PC-9 (cell line): ENCODE measurements at regions not wholly inside any gene's neighbourhood (a gene's known extent, or its start where the extent isn't known, plus 50 kb on each side); places are given as distances from the start of the nearest gene placed in this dataset.

Source experiments
- BruUV-seq: library from RNA; stranded (reverse); fragments of 400-500 nt; replicated peaks from 2 replicates; lab custom pipeline; 2021; lab: Mats Ljungman, UMichigan
- CTCF ChIA-PET: fragments of 300-600 bp; sonication (Branson Sonifier 250); formaldehyde crosslinking; loops from one replicate; lab custom pipeline; 2022; ENCODE audit warnings: antibody characterized with exemption; lab: Charles Lee
- POLR2A ChIA-PET: fragments of 300-600 bp; sonication (Branson Sonifier 250); formaldehyde crosslinking; loops from one replicate; lab custom pipeline; 2022; ENCODE audit warnings: antibody characterized with exemption; ENCODE audit not compliant: unreplicated experiment; lab: Charles Lee
- DNase-seq, 2 experiments: peaks; one replicate each; pipeline versions ENCODE4 v3.0.0 to v3.0.0-alpha.2; 2015 to 2022; ENCODE audit warnings: mixed read lengths in 1 of 2
- H2AFZ ChIP-seq: fragments of 200-600 bp; sonication (generic); 2 replicates; pipeline ENCODE4 v1.8.1; 2017; ENCODE audit warnings: antibody characterized with exemption
- H3F3A ChIP-seq: fragments of 200-600 bp; sonication (generic); 2 replicates; pipeline ENCODE4 v1.8.1; 2017; ENCODE audit warnings: antibody characterized with exemption, mild to moderate bottlenecking, low read depth; ENCODE audit not compliant: insufficient read depth
- H3K27ac ChIP-seq: fragments of 200-600 bp; sonication (generic); 2 replicates; pipeline ENCODE4 v1.6.1; 2016; ENCODE audit warnings: mixed run types
- H3K27me3 ChIP-seq: fragments of 200-600 bp; sonication (generic); 2 replicates; pipeline ENCODE4 v1.6.1; 2016; ENCODE audit warnings: low read depth, mixed run types; ENCODE audit not compliant: insufficient read depth
- H3K36me3 ChIP-seq: fragments of 200-600 bp; sonication (generic); 2 replicates; pipeline ENCODE4 v1.6.1; 2016; ENCODE audit warnings: low read depth, mixed run types
- H3K4me1 ChIP-seq: fragments of 200-600 bp; sonication (generic); replicated peaks from 2 replicates; pipeline ENCODE4 v1.6.1; 2016; ENCODE audit warnings: mixed run types; ENCODE audit not compliant: insufficient read depth
- H3K4me2 ChIP-seq: fragments of 200-600 bp; sonication (generic); 2 replicates; pipeline ENCODE4 v1.6.1; 2017; ENCODE audit warnings: mixed run types
- H3K4me3 ChIP-seq: fragments of 200-600 bp; sonication (generic); 2 replicates; pipeline ENCODE4 v1.6.1; 2016; ENCODE audit warnings: mixed run types
- H3K79me2 ChIP-seq: fragments of 200-600 bp; sonication (generic); 2 replicates; pipeline ENCODE4 v1.6.1; 2017; ENCODE audit warnings: low read depth, mixed run types
- H3K9me2 ChIP-seq: fragments of 200-600 bp; sonication (generic); 2 replicates; pipeline ENCODE4 v1.8.1; 2017; ENCODE audit warnings: mild to moderate bottlenecking; ENCODE audit not compliant: insufficient read depth
- H3K9me3 ChIP-seq: fragments of 200-600 bp; sonication (generic); 2 replicates; pipeline ENCODE4 v1.8.1; 2016; ENCODE audit warnings: low read depth; ENCODE audit not compliant: insufficient read depth
- H4K20me1 ChIP-seq: fragments of 200-600 bp; sonication (generic); 2 replicates; pipeline ENCODE4 v1.8.1; 2017; ENCODE audit not compliant: insufficient read depth
- CTCF ChIP-seq: fragments of 200-600 bp; sonication (generic); conservative IDR thresholded peaks from 2 replicates; pipeline ENCODE4 v1.6.1; 2017; ENCODE audit warnings: mixed run types, antibody characterized with exemption, mild to moderate bottlenecking, moderate library complexity
- EZH2 ChIP-seq: fragments of 200-600 bp; sonication (generic); IDR thresholded peaks from 2 replicates; pipeline ENCODE4 v1.8.0; 2017; ENCODE audit warnings: antibody characterized with exemption, low read depth
- intact Hi-C: fragments of 100-400 bp; cut with micrococcal nuclease; formaldehyde crosslinking; loops from one replicate; pipeline ENCODE4 v1.10.0; 2022; ENCODE audit not compliant: unreplicated experiment

GRCh38 chr1:17488995-17489767 is 49.7 kb upstream of the RCC2 start:
- no peak overlapping the region for H3K4me2 ChIP-seq
- no peaks in the 10 kb centered on the region for H4K20me1 ChIP-seq
- peaks cover 5% of the 10 kb centered on the region; the same call in 1 of the 2 replicates for H3F3A ChIP-seq
- ChIA-PET CTCF (interaction anchor here (0.9 kb wide), 1 partner anchor 13 kb away, joined by 5 read pairs; no protein-coding TSS in a partner anchor), POLR2A (no interaction called here)
- no peak for DNase-seq
- H2AFZ ChIP-seq: no peak overlapping the region
- no peaks in the 10 kb centered on the region for H3K27me3 ChIP-seq
- H3K36me3 ChIP-seq: no peaks in the 10 kb centered on the region
- no TSS peak for BruUV-seq
- intact Hi-C loops: no loop called here
- H3K79me2 ChIP-seq: no peaks in the 10 kb centered on the region
- H3K27ac ChIP-seq: no peak overlapping the region
- no peaks in the 10 kb centered on the region for H3K9me3 ChIP-seq
- H3K4me3 ChIP-seq: no peak overlapping the region
- no peaks in the 10 kb centered on the region for H3K9me2 ChIP-seq
- no peak for TF ChIP-seq EZH2
- no peak for TF ChIP-seq CTCF
- no peaks in the 10 kb centered on the region; the same call in 1 of the 2 replicates for H3K4me1 ChIP-seq
